ENCODE measurements at regions not wholly inside any gene's neighbourhood (a gene's known extent, or its start where the extent isn't known, plus 50 kb on each side); places are given as distances from the start of the nearest gene placed in this dataset.

DNA sequence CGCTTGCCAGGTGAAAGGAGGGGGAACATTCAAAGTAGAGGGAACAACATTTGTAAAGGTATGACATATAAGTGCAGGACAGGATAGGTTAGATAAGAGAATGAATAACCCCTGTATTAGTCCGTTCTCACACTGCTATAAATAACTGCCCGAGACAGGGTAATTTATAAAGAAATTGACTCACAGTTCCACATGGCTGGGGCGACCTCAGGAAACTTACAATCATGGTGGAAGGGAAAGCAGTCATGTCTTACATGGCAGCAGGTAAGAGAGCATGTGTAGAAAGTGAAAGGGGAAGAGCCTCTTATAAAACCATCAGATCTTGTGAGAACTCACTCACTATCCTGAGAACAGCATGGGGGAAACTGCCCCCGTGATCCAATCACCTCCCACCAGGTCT lies 223.8 kb downstream of the SOX9 start:
- DNase-seq = no peak

DNA sequence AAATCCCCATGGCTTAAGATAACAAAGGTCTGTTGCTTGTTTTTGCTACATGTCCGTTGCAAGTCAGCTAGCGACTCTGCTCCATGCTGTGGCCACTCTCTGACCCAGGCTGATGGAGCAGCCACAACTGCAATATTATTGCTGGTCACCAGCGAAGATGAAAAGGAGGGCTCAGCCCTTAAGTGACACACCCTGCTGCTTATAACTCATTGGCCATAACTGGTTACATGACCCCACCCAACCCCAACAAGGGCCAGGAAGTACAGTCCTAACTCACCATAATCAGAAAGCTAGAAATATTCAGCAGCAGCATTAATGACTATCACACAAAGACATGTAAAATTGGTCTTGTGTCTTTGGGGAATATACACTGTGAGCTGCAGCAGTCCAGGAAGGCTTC lies 224.3 kb downstream of the SOX9 start:
- no peak for DNase-seq

DNA sequence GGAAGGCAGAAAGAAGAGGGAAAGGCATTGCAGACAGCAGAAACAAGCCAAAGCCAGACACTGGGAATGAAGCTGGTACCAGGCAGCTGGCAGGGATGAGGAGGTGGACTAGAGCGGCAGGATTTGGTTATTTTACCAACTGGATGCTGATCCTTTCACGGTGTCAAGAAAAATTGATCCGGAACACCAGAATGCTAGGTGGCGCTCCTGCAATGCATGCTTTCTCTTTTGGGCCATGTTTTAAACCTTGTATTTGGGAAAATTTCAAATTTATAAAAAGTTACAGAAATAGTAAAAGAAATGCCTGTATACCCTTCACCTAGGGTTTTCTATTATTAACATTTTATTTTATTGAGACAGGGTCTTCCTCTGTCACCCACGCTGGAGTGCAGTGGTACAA lies 224.7 kb downstream of the SOX9 start:
- no peak for DNase-seq

DNA sequence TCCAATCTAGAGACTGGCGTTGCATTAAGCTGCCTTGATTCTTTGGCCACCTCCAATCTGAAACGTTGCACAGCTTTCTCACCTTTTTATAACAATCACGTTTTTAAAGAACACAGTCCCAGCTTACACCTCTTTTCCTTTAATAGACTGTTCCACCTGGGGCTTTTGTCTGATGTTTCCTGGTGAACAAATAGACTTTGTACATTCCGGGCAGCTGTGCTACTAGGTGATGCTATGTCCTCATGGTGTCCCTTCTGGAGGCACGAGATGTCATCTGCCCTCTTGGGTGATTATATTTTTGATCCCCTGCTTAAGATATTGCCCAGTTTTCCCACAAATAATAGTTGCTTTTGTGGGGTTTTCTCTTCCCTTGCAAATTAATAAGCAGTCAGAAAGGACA lies 225.5 kb downstream of the SOX9 start:
- DNase-seq = no peak

DNA sequence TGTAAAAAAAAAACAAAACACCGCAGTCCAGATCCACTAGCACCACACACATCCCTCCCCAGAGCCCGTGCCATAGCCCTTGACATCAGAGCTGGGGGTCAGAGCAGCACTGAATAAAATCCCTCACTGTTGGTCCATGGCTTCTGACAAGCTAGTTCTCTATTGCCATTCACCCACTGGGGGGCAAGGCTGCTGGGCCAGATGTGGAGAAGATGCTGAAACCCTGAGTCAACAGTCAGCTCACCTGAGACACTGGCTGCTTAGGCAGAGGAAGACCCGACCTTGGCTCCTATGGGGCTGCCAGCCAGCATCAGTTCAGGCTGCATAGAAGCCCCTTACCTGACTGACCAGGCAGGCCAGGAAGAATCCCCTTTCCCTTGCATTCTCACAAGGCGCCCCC lies 228.2 kb downstream of the SOX9 start:
- no peak for DNase-seq

DNA sequence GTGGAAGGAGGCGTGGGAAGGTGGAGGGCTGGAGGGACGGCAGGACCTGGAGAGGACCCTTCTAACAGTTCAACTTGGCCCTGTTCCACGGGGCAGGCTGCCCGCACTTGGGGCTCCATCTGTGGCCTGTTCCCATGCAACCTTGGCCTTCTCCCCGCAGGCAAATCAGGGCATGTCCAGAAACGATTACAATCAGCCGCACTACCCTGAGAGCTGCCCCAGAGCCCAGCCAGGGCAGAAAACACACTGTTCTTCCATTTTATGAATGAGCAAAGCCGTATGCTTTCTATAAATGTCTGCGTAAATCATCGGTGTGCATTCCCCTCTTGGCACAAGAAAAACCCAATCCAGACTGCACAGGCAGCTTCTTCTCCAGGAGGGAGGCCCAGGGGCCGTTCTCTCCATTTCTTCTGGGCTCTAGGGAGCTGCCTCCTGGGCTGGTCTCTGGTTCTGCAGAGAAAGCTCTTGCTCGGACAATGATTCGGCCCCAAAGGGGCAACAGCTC lies 228.7 kb downstream of the SOX9 start:
- DNase-seq = no peak

DNA sequence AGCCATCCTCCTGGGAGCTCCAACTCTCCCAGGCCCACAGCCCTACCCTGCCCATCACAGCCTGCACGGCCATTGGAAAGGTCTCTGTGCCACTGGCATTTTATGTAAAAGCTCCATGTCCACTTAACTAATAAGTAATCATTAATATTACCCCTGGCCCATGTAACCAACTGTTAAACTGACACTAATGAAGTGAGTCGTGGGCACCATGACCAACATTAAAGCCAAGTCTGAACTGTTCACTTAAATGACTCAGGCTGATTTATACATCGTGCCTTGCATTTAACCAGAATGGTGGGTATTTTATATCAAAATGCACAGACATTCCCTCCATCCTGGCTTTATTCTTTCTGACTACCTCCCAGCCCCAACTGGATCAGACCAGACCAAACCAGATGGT lies 229.3 kb downstream of the SOX9 start:
- DNase-seq = no peak

DNA sequence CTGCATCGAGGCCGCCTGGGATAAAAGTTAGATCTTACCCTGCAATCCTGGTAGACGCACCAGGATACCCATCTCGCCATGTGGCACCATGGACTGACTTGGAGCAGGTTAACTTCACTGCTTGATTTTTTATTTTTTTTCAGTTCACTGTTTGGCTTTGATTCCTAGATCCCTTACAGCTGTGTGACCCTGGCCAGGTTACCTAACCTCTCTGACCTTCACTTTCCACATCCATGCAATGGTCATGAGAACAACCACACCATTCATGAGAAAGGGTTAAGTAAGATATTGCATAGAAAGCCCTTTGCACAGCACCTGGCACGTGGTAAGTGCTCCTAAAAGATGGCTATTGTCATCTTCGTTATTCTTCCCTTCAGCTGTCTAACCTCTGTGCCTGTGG lies 230.5 kb downstream of the SOX9 start:
- no peak for DNase-seq

DNA sequence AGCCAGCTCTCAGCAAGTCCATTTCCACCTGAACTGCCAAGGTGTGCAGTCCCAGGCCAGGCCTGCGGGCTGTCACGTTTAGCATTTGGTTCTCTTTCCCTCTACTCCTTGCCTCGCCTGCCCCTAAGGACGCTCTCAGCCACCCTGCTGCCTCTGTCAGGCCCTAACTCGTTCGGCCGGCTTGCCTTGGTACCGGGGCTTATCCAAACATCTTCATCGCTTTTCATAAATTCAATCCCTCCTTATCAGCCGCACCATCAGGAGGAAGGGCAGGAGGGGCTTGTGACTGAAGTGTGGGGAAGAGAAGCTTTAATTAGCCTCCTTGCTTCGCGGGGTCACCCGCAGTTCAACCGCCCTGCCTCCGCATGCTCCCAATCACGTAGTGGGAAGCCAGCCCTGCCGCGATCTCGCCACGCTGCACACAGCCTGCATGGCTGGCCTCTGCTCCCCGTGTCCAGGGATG lies 231.1 kb downstream of the SOX9 start:
- peak; percentile 43 for DNase-seq

DNA sequence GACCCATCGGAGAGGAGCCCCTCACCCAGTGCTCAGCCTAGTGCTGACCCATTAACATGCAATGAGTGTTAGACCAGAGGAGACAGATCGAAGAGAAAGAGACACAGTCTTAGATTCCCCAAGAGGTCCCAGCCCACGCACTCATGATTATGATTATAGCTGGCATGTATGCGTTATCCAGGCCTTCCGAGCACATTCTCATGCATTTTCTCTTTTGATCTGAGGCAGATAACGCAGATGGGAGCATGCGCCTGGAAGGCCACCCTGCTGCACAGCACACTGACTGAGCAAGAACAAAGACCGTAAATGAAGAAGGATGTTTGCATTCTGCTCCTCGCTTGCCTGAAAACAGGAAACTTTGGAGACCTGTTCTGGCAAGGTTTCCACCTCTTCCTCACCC lies 232.7 kb downstream of the SOX9 start:
- no peak for DNase-seq

DNA sequence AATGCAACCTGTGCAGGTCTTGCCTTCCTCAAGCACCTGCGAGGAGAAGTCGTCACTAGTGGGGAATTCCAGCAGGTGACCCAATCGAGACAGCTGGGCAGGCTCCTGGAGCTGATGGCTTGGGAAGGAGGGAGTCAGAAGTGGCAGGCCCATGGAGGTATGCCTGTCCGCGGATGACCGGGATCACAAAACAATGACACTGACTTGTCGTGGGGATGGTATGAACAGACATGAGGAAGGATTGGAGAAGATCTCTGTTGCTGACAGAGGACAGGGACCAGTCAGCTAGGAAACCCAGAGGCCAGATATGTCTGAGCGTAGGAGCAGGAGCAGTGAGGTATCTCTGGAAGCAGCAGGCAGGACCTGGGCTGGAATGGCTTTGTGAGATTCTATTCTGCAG lies 233.3 kb downstream of the SOX9 start:
- DNase-seq = no peak

DNA sequence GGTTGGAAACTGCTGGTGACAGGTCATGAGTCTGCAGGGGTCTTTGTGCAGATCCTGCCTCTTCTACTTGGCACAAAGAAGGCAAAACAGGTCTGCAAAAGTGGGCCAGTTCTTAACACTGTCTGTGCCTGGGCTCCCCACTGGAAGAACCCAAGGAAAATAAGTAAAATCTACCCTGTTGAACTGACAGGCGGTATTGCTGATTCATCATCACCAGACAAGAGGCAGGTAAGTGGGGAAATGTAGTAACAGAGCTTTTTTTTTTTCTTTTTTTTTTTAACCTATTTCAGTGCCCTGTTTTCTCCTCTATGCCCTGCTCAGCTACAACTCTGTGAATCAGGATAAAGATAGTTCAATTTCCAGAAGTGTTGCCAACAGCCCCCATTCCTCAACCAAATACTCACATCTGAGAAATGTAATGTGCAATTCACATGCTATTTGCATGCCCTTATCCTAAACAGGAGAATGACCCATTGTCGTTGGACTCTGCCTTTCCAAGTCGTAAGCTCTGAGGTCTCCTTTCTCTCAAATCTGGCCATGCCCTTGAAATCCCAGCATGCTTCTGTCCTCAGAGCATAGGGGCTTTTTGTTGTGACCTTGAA lies 237.0 kb downstream of the SOX9 start:
- no peak for DNase-seq

DNA sequence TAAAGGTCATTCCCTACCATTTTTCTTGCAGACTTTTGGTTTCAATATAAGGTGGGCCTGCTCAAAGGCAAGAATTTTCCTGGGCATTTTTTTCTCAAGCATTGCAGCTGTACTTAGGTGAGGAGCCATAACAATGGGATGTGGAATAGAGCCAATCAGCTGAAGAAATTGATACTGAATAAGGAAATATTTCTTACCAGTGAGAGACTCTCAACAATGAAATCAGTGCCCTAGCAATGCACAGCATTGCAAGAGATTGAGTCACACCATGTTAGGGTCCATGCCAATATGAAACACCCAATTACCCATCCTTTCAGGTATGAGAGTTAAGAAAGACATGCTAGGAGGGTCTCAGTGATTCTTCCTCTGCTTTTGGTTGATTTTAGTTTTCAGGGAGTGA lies 237.6 kb downstream of the SOX9 start:
- no peak for DNase-seq

DNA sequence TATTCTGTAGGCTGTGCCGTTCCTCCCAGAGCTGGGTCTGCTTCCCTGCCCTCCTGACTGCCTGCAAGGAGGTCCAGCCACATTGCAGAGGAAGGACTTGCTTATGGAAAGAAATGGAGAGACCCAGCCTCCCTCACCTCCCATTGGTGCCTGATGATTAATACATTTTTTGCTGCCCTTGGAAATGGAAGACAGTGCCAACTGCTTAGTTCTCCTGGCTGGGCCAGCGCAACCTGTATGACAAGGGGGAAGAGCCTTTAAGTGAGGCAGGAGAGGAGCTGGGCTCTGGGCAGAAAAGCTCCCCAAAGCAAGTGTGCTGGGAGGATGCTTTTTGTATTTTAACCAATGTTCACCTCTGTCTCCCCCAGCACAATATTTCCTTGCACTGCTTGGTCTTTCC lies 238.5 kb downstream of the SOX9 start:
- DNase-seq = no peak

DNA sequence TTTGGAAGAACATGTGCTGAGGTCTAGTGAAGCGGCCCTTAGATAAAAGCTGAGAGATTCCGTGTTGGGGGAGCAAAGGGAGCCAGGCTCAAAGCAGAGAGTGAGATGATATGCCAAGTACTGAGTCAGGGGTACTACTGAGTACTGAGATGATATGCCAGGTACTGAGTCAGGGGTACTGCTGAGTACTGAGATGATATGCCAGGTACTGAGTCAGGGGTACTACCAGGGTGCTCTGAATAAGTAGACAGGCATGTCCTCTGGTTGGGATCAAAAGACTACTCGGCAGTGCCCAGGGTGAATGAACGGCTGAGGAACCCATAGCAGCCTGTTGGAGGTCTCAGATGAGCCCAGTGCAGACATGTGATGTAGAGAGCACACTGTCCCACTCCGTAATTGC lies 239.0 kb downstream of the SOX9 start:
- no peak for DNase-seq

DNA sequence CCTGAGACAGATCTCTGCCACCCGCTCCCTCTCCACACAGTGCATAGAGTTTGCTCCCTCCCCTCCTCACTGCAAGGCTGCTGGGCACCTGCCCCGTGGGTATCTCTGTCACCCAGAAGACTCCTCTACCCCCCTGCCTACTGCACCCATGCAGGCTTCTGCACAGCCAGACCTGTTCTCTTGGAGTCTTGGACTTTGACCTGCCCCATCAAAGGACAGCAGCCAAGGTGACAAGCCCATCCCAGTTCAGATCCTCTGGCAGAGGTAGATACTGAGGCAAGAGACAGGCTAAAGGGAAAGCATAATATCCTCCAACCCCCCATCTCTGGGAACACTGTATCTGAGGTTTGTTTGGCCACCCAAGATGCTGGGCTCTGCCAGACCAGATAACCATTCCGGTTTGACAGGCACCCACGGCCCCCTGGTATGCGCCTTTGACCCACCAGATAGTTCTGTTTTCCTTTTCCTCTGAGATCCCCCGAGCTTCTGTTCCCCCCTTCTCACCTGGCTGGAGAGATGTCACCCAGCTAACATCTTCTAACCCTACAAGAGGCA lies 239.6 kb downstream of the SOX9 start:
- no peak for DNase-seq

DNA sequence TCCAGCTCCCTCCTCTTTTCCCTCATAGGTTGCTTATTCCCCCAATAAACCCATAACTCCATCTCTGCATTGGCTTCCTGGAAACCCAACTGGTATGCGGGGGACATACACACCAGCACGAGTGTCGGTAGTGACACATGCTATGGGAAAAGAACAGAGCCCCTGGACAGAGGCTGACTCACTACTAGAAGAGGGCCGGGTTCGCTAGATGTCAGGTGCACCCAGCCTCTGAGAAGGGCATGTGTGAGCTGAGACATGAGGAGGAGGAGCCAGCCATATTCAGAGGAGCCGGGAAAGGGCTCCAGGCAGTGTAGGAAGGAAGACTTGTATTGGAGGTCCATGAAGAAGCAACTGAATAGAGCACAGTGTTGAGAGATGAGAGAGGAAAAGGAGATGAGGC lies 241.1 kb downstream of the SOX9 start:
- DNase-seq = no peak

DNA sequence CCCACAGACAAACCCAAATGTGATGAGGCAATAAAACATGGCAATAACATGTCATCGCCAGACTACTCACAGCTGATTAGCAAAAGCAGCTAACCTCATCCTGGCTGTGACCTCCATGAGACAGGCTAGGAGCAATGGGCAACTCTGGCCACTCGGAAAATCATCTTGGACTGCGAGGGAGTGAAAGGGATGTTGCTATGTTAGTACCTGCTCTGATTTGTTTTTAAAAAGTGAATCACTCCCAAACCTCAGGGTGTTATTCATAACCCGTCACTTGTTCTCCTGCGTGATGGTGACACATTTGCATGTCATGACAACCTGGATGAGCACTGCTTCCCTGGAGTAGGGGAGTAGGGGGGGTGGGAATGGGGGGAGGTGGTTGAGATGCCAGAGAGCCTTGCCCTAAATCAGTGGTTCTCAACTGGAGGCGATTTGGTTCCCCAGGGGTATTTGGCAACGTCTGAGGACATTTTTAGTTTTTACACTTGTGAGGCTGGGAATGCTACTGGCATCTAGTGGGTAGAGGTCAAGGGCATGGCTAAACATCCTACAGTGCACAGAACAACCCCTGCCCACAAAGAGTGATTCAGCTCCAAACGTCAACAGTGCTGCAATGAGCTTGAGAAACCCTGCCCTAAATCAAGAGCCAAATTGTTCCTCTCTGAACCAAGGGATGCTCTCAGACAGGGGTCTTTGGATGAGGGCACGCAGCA lies 241.7 kb downstream of the SOX9 start:
- no peak for DNase-seq

DNA sequence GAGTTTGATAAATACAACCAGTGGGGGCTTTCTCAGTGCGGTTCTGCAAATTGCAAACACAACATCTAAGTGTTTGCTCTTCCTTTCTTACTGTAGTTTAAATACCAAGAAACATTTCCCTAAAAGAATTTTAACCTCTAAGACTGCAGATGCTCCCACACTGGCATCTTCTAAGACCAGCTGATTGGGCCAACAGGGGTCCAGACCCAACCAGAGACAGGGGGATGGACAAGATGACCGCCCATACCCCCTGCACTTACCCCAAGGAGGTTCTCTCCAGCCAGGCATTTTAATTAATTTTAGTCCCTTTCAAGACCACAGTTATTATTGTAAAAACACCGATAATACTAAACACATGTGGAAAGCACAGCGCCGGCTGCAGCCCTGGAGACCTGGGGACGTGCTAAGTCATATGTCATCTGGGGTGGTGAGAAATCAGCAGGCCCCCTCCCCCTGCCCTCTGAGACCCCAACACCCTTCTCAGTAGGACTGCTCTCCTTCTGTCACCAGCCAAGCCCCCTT lies 242.3 kb downstream of the SOX9 start:
- DNase-seq = no peak

DNA sequence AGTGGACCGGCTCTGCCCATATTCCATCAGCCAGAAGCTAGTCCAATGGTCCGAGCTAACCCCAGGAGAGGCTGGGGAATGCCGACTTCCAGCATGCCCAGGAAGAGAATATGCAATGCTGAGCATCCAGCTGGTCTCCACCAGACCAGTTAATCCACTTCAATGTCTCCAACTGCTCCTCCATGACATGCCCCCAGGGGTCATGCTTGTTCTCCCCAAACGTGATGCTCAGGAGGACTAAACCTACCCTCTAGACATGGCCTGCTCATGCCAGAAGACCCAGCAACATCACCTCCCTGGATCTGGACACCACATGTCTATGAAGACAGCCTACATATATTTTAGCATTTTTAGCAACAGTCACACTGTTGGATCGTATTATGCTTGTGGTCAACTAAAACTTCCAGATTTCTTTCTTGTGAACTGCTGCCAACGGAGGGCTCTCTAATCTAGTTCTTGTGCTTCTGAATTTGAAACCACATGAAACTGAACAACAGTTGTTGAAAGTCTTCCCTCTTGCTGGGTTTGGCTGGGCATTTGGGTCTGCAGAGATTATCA lies 245.1 kb downstream of the SOX9 start:
- DNase-seq = no peak

DNA sequence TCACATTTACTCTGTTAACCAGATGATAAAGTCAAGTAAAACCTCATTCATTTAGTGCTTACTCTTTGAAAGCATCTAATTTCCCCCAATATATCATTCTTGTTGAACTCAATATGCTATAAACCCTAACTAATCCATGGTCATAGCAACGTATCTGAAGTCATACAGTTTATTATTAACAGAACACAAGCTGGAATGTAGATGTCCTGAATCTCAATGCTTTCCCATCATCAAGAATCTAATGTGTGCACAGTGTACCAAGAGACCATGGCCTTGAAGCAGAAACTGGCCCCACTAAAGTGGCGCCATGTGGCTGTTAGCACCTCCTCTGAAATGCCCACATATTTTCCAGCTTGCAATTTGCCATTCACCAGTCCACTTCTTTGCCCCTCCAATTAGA lies 245.8 kb downstream of the SOX9 start:
- DNase-seq = no peak

DNA sequence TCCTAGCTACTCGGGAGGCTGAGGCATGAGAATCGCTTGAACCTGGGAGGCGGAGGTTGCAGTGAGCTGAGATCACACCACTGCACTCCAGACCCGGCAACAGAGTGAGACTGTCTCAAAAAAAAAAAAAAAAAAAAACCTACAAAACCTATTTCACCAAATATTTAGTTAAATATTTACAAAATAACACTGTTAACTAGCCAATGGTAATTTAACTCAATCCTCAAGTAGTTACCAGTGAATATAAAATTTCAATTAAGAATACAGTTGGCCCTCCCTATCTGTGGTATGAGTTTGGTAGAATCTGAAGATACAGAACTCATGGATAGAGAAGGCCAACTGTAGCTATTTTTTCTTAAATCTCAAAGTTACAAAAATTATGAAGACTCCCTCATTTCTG lies 247.4 kb downstream of the SOX9 start:
- no peak for DNase-seq

DNA sequence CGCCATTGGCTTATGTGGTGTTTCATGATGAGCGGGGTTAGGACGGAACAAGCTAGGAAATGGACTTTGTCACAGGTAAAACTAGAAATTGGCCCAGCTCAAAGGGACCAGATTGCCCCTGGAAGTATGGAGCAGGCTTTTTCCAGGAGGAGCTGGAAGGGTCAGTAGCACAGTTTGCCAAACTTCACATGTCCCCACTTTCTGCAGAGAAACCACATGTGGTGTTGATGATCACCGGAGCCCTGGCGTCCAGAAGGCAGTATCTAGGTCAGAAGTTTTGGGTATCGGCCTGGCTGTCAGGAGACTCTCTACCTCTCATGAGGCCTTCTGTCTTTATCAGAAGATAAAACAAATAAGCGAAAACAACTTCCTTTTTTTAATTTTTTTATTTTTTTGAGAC lies 248.5 kb downstream of the SOX9 start:
- no peak for DNase-seq

DNA sequence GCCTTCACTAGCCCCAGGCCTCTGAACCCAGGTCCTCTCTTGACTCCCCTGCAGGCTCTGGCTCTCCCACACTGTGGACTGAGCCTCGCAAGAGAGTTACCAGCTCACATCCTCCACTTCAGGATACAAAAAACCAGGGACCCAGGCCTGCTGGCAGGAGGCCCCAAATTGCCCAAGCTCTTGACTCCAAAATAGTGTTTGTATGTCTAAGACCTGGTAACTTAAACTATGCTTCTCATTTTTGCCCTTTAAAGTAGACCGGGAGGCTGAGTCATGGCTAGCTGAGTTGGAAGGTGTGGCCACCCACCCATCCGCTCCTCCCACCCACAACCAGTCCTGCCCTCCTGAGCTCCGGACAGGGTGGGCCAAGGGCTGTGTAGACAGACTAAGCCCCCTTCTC lies 250.0 kb downstream of the SOX9 start:
- DNase-seq = no peak
